ENCODE measurements at regions not wholly inside any gene's neighbourhood (a gene's known extent, or its start where the extent isn't known, plus 50 kb on each side); places are given as distances from the start of the nearest gene placed in this dataset.
A peak's percentile ranks its signal among the peaks of the same experiment; 100 is the strongest.

DNA sequence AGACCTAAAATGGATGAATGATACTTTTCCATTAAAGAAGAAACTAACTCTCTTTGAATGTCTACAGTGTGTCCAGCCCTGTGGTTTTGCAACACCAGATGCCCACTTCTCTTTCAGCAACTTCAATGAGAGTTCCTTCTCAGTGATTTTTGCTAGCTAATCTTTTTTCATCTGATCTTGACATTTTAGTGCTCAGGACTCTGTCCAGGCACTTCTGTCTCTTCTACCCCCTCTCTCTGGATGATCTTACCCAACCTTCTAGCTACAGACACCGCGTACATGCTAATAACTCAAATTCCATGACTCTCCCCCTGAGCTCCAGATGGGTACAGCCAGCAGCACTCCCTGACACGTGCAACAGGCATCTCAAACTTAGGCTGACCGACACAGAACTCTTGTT lies 161.1 kb upstream of the FOXN3 start:
- Histone ChIP-seq H3K27me3 (ENCODE audit: control insufficient read depth in 1 of 2, insufficient read depth in 2 of 2, low read length in 1 of 2) (no peaks in the 10 kb centered on the region), H3K4me1 (ENCODE audit: control insufficient read depth in 1 of 2, insufficient read depth in 2 of 2, low read length in 2 of 2) (peaks cover 0 to 8% of the 10 kb centered on the region in 2 donors), H3K4me3 (ENCODE audit: low read length in 2 of 2) (no peak overlapping the region), H3K9me3 (ENCODE audit: control insufficient read depth, low read length) (no peaks in the 10 kb centered on the region), H3K27ac (ENCODE audit: low read depth in 1 of 2, low read length in 2 of 2) (peak overlapping the region in 1 of 2 donors; percentile 60), H3K36me3 (ENCODE audit: control insufficient read depth in 1 of 2, insufficient read depth in 2 of 2, low read length in 1 of 2) (no peaks in the 10 kb centered on the region)
- intact Hi-C loops (cut with DNase I), result loop anchor here in 1 of 2 donors (5.0 kb wide), 1 partner anchor 39 kb away; no protein-coding TSS in a partner anchor
- no peak for DNase-seq
- WGBS, 2 donors, result 6 to 13% methylated on average over 4 of the region's 4 CpGs
- ATAC-seq (ENCODE audit: low FRiP score), result no peak

DNA sequence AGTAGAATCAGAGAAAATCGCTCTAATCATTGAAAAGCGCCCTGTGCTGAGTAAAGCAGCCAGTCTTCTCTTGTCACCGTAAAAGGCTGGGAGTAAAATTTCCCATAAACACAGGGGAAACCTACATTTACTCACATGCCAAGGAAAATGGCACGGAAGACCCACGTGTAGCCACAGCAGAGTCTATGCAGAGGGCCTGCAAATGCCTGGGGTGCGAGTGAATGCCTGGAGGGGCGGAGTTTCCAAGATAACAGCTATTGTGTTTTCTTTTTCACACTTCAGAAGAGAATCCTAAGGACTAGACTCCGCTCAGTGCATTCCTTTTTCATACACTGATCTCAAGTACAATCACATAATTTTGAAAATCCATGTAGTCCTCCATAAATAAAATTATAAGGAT lies 159.9 kb upstream of the FOXN3 start:
- ATAC-seq (ENCODE audit: low FRiP score), result no peak
- Histone ChIP-seq H3K9me3 (ENCODE audit: control insufficient read depth, low read length) (no peaks in the 10 kb centered on the region), H3K4me3 (ENCODE audit: low read length in 2 of 2) (no peak overlapping the region), H3K36me3 (ENCODE audit: control insufficient read depth in 1 of 2, insufficient read depth in 2 of 2, low read length in 1 of 2) (no peaks in the 10 kb centered on the region), H3K4me1 (ENCODE audit: control insufficient read depth in 1 of 2, insufficient read depth in 2 of 2, low read length in 2 of 2) (peaks cover 0 to 8% of the 10 kb centered on the region in 2 donors), H3K27me3 (ENCODE audit: control insufficient read depth in 1 of 2, insufficient read depth in 2 of 2, low read length in 1 of 2) (no peaks in the 10 kb centered on the region), H3K27ac (ENCODE audit: low read depth in 1 of 2, low read length in 2 of 2) (peak overlapping the region in 1 of 2 donors; percentile 93)
- intact Hi-C loops (cut with DNase I), result loop anchor here in 1 of 2 donors (5.0 kb wide), 1 partner anchor 40 kb away; no protein-coding TSS in a partner anchor
- WGBS, 2 donors, result 35 to 40% methylated on average over 8 of the region's 8 CpGs
- DNase-seq, result no peak

DNA sequence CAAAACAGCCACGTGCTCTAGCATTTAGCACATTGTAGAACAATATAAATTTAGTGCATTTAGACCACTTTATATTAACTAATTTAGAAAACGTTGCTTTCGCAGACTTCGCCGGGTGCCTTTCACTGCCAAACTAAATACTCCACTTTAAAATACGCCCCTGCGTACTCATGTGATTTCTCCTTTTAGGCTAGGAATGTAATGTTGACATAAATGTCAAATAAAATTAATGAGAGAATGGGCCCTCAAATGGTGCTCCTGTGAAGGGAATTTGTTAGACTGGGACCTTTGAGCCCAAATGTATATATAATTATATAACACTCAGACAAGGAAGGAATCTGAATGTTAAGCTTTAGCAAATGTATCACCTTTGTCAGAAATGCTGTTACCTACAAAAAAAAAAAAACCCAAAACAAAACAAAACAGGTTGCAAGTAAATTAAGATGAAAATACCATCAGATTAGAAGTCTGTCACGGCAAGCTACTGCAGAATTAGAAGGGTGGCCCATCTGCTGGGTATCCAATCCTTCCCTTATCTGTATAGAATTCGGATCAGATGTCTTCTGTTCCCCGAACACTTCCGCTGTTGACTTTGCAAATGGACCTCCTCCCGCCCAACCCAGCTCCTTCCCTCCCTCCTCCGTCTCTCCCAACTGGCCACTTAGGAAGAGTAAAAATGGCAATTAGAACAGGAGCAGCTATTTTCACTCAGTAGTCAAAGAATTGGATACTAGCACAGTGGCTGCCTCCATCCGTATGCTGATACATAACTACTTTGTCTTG lies 159.3 kb upstream of the FOXN3 start:
- no peaks in the 10 kb centered on the region for H3K9me3 ChIP-seq (ENCODE audit: control insufficient read depth, low read length)
- H3K36me3 ChIP-seq (ENCODE audit: control insufficient read depth in 1 of 2, insufficient read depth in 2 of 2, low read length in 1 of 2), result no peaks in the 10 kb centered on the region
- ATAC-seq (ENCODE audit: low FRiP score) (peak; percentile 50), DNase-seq (no peak)
- intact Hi-C loops (cut with DNase I), result loop anchor here in 1 of 2 donors (5.0 kb wide), 1 partner anchor 41 kb away; no protein-coding TSS in a partner anchor
- no peaks in the 10 kb centered on the region for H3K27me3 ChIP-seq (ENCODE audit: control insufficient read depth in 1 of 2, insufficient read depth in 2 of 2, low read length in 1 of 2)
- peaks cover 0 to 8% of the 10 kb centered on the region in 2 donors for H3K4me1 ChIP-seq (ENCODE audit: control insufficient read depth in 1 of 2, insufficient read depth in 2 of 2, low read length in 2 of 2)
- H3K27ac ChIP-seq (ENCODE audit: low read depth in 1 of 2, low read length in 2 of 2), result peak overlapping the region; percentile 91 to 93
- WGBS, 2 donors, result 10 to 14% methylated on average over 14 of the region's 14 CpGs
- peak overlapping the region in 1 of 2 donors; percentile 61 for H3K4me3 ChIP-seq (ENCODE audit: low read length in 2 of 2)

DNA sequence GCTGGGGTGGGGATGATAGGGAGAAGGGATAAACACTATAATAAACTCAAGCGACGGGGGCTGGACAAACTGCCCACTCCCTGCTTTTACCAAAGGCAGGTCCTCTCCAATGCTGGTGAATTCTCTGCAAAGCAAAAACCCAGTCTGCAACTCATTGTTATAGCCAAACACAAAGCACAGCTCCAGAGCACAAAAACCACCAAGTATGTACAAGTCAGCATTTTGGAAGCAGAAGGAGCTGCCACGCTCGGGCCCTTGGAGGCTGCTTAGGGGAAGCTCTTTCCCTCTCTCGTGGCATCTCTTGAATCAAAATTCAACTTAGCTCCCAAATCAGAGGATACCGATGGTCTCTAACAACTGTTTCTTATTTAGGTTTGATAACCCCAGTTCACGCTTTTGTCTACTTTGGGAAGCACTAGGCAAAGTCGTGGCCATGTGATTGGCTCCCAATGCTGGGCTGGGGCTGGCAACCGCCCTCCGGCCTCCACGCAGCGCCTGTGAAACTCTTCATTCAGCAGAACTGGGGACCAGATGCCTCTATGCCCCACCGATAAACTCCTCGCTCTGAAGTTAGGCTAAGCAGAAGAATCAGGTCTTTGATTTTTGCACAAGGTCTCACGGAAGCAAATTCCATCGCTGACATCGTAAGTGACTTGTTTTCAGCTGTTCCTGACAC lies 158.5 kb upstream of the FOXN3 start:
- intact Hi-C loops (cut with DNase I), result loop anchor here in 1 of 2 donors (5.0 kb wide), 1 partner anchor 42 kb away; no protein-coding TSS in a partner anchor
- H3K27ac ChIP-seq (ENCODE audit: low read depth in 1 of 2, low read length in 2 of 2), result peak overlapping the region; percentile 91
- H3K4me3 ChIP-seq (ENCODE audit: low read length in 2 of 2), result no peak overlapping the region
- 12 to 14% methylated on average over 17 of the region's 17 CpGs for WGBS, 2 donors
- H3K4me1 ChIP-seq (ENCODE audit: control insufficient read depth in 1 of 2, insufficient read depth in 2 of 2, low read length in 2 of 2), result peaks cover 0 to 8% of the 10 kb centered on the region in 2 donors
- no peaks in the 10 kb centered on the region for H3K36me3 ChIP-seq (ENCODE audit: control insufficient read depth in 1 of 2, insufficient read depth in 2 of 2, low read length in 1 of 2)
- H3K27me3 ChIP-seq (ENCODE audit: control insufficient read depth in 1 of 2, insufficient read depth in 2 of 2, low read length in 1 of 2), result no peaks in the 10 kb centered on the region
- no peaks in the 10 kb centered on the region for H3K9me3 ChIP-seq (ENCODE audit: control insufficient read depth, low read length)
- ATAC-seq (ENCODE audit: low FRiP score) (peak; percentile 68), DNase-seq (peak; percentile 66 to 76)

DNA sequence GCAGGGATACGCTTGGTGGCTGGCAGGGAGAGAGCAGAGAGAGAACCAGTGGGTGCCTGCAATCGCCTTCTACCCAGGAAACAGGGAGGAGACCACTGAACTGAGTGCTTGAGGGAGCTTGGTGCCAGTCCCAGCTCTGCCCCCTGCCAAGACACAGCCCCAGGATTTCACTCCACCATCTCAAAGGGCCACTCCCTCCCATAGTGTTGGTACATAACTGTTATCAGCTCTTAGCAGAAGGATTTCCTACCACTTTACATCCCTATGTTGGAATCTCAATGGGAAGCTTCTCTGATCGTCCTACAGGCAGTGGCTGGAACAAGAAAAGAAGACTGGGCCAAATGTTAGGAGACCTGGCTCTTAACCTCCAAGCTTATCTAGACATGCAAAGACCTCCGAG lies 157.4 kb upstream of the FOXN3 start:
- Histone ChIP-seq H3K4me1 (ENCODE audit: control insufficient read depth in 1 of 2, insufficient read depth in 2 of 2, low read length in 2 of 2) (peaks cover 0 to 8% of the 10 kb centered on the region in 2 donors), H3K27ac (ENCODE audit: low read depth in 1 of 2, low read length in 2 of 2) (peak overlapping the region; percentile 85 to 91), H3K4me3 (ENCODE audit: low read length in 2 of 2) (no peak overlapping the region), H3K27me3 (ENCODE audit: control insufficient read depth in 1 of 2, insufficient read depth in 2 of 2, low read length in 1 of 2) (no peaks in the 10 kb centered on the region), H3K9me3 (ENCODE audit: control insufficient read depth, low read length) (no peaks in the 10 kb centered on the region), H3K36me3 (ENCODE audit: control insufficient read depth in 1 of 2, insufficient read depth in 2 of 2, low read length in 1 of 2) (no peaks in the 10 kb centered on the region)
- WGBS, 2 donors, result 24 to 31% methylated on average over 4 of the region's 4 CpGs
- intact Hi-C loops (cut with DNase I), result no loop called here
- no peak for DNase-seq
- ATAC-seq (ENCODE audit: low FRiP score), result no peak

DNA sequence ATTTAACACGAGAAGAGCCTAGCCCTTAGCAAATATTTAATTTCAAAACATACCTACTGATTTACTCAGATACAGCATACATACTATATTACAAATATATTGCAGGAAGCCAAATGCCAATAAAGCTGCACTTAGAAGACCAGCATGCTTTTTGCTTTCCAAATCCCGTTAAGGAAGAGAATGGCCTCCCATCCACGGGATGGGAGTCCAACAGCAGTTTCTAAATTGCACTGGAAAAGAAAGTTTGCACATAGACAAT lies 156.3 kb upstream of the FOXN3 start:
- Histone ChIP-seq H3K27ac (ENCODE audit: low read depth in 1 of 2, low read length in 2 of 2) (no peak overlapping the region), H3K36me3 (ENCODE audit: control insufficient read depth in 1 of 2, insufficient read depth in 2 of 2, low read length in 1 of 2) (no peaks in the 10 kb centered on the region), H3K27me3 (ENCODE audit: control insufficient read depth in 1 of 2, insufficient read depth in 2 of 2, low read length in 1 of 2) (no peaks in the 10 kb centered on the region), H3K4me3 (ENCODE audit: low read length in 2 of 2) (no peak overlapping the region), H3K4me1 (ENCODE audit: control insufficient read depth in 1 of 2, insufficient read depth in 2 of 2, low read length in 2 of 2) (peaks cover 0 to 8% of the 10 kb centered on the region in 2 donors), H3K9me3 (ENCODE audit: control insufficient read depth, low read length) (no peaks in the 10 kb centered on the region)
- no peak for DNase-seq
- no peak for ATAC-seq (ENCODE audit: low FRiP score)
- intact Hi-C loops (cut with DNase I), result no loop called here
- 74 to 77% methylated on average over 3 of the region's 3 CpGs for WGBS, 2 donors

DNA sequence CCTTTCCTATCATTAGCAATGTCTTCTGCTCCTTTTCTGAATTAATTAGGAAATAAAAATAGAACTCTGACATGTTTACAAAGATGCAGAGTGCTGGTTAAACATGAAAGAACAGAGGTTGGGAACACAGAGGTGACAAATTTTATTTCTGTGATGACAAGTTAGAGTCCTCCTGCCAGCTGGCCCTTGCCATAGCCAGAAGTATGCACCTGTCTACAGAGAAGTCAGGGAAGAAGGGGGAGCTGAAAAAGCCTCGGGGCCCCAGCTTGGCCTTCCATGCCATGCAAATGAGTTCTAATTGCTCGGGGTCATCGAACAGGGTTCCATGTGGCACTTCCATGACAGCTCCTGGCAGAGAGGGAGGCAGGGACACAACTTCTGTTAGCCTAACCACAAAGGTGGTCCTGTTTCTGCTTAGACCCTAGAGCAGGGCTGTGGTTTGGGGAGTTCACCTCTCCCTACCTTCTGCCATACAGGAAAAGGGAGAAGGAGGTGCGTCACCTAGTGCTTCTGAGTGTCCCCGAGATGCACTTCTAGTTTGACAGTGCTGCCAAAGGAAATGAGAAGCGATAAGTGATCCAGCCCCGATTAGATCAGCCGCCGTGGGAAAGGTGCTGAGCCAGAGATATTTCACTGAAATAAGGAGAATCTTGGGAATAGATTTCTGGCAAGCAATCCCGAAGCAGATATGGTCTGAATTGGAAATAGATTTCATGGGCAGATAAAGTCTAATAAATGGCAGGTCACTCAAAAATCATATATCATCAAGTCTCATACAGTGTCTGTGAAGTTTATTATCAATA lies 155.8 kb upstream of the FOXN3 start:
- Histone ChIP-seq H3K27me3 (ENCODE audit: control insufficient read depth in 1 of 2, insufficient read depth in 2 of 2, low read length in 1 of 2) (no peaks in the 10 kb centered on the region), H3K36me3 (ENCODE audit: control insufficient read depth in 1 of 2, insufficient read depth in 2 of 2, low read length in 1 of 2) (no peaks in the 10 kb centered on the region), H3K4me1 (ENCODE audit: control insufficient read depth in 1 of 2, insufficient read depth in 2 of 2, low read length in 2 of 2) (peaks cover 0 to 8% of the 10 kb centered on the region in 2 donors), H3K27ac (ENCODE audit: low read depth in 1 of 2, low read length in 2 of 2) (peak overlapping the region in 1 of 2 donors; percentile 45), H3K4me3 (ENCODE audit: low read length in 2 of 2) (no peak overlapping the region), H3K9me3 (ENCODE audit: control insufficient read depth, low read length) (no peaks in the 10 kb centered on the region)
- intact Hi-C loops (cut with DNase I), result no loop called here
- 47 to 57% methylated on average over 10 of the region's 10 CpGs for WGBS, 2 donors
- DNase-seq (no peak), ATAC-seq (ENCODE audit: low FRiP score) (no peak)

DNA sequence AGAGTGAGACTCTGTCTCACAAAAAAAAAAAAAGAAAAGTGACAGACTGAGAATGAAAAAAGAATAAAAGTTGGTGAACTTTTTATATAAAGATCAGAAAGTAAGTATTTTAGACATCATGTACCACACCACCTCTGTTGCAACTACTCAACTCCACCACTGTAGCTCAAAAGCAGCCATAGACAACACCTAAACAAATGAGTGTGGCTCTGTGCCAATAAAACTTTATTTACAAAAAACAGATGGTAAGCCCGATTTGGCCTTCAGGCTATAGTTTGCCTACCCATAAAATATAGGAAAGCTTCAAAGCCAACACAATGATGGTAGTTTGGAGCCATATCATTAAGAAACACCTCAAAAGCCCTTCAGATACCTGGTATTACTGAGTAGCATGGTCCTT lies 154.5 kb upstream of the FOXN3 start:
- no peaks in the 10 kb centered on the region for H3K27me3 ChIP-seq (ENCODE audit: control insufficient read depth in 1 of 2, insufficient read depth in 2 of 2, low read length in 1 of 2)
- H3K27ac ChIP-seq (ENCODE audit: low read depth in 1 of 2, low read length in 2 of 2), result no peak overlapping the region
- DNase-seq, result no peak
- no peaks in the 10 kb centered on the region for H3K36me3 ChIP-seq (ENCODE audit: control insufficient read depth in 1 of 2, insufficient read depth in 2 of 2, low read length in 1 of 2)
- no peak for ATAC-seq (ENCODE audit: low FRiP score)
- intact Hi-C loops (cut with DNase I), result no loop called here
- 88 to 89% methylated on average over 1 of the region's 1 CpG for WGBS, 2 donors
- H3K9me3 ChIP-seq (ENCODE audit: control insufficient read depth, low read length), result no peaks in the 10 kb centered on the region
- peaks cover 0 to 5% of the 10 kb centered on the region in 2 donors for H3K4me1 ChIP-seq (ENCODE audit: control insufficient read depth in 1 of 2, insufficient read depth in 2 of 2, low read length in 2 of 2)
- H3K4me3 ChIP-seq (ENCODE audit: low read length in 2 of 2), result no peak overlapping the region

Measured in aorta (tissue), 5 donors.